Suprapubic skin (tissue), 4 donors: ENCODE measurements at regions not wholly inside any gene's neighbourhood (a gene's known extent, or its start where the extent isn't known, plus 50 kb on each side); places are given as distances from the start of the nearest gene placed in this dataset.
A peak's percentile ranks its signal among the peaks of the same experiment; 100 is the strongest.

Source experiments
- DNase-seq, 2 donors: peaks; one replicate each; pipeline ENCODE4 v3.0.0-alpha.2; 2019; ENCODE audit warnings: low spot score in 2 of 2
- H3K27ac ChIP-seq: fragments of 200-600 bp; sonication (generic); one replicate; pipeline ENCODE4 v1.5.1; 2019
- H3K27me3 ChIP-seq: fragments of 200-600 bp; sonication (generic); one replicate; pipeline ENCODE4 v1.5.1; 2019
- H3K36me3 ChIP-seq: fragments of 200-600 bp; sonication (generic); one replicate; pipeline ENCODE4 v1.5.1; 2019
- H3K4me1 ChIP-seq: fragments of 200-600 bp; sonication (generic); one replicate; pipeline ENCODE4 v1.5.1; 2019
- H3K4me3 ChIP-seq: fragments of 200-600 bp; sonication (generic); one replicate; pipeline ENCODE4 v1.5.1; 2019; ENCODE audit warnings: mild to moderate bottlenecking
- H3K9me3 ChIP-seq: fragments of 200-600 bp; sonication (generic); one replicate; pipeline ENCODE4 v1.5.1; 2019
- EP300 ChIP-seq: sonication (generic); formaldehyde crosslinking; IDR thresholded peaks from one replicate; pipeline ENCODE4 v1.6.1; 2017; ENCODE audit warnings: antibody characterized with exemption
- POLR2A ChIP-seq, 2 donors: fragments of 450-650 bp; IDR thresholded peaks; one replicate each; pipeline ENCODE4 v1.6.1; 2017; ENCODE audit warnings: antibody characterized with exemption in 2 of 2, mild to moderate bottlenecking in 2 of 2, moderate library complexity in 2 of 2
- POLR2AphosphoS5 ChIP-seq, 3 donors: sonication (generic); formaldehyde crosslinking; IDR thresholded peaks; one replicate each; pipeline ENCODE4 v1.6.1; 2017; ENCODE audit warnings: antibody characterized with exemption in 3 of 3
- WGBS: methylation state at CpG from one replicate; pipeline ENCODE4 v1.1.5; 2018; 5-methylcytosine and 5-hydroxymethylcytosine counted together
- TF ChIP-seq, protein P1 (sequence below), 2 donors: fragments of 200-600 bp in 1 of 2; fragments of 450-650 bp in 1 of 2; sonication (generic) in 1 of 2; IDR thresholded peaks; one replicate each; pipeline ENCODE4 v1.5.1; 2016 to 2019; ENCODE audit warnings: antibody characterized with exemption in 2 of 2, mild to moderate bottlenecking in 1 of 2, moderate library complexity in 1 of 2

DNA sequence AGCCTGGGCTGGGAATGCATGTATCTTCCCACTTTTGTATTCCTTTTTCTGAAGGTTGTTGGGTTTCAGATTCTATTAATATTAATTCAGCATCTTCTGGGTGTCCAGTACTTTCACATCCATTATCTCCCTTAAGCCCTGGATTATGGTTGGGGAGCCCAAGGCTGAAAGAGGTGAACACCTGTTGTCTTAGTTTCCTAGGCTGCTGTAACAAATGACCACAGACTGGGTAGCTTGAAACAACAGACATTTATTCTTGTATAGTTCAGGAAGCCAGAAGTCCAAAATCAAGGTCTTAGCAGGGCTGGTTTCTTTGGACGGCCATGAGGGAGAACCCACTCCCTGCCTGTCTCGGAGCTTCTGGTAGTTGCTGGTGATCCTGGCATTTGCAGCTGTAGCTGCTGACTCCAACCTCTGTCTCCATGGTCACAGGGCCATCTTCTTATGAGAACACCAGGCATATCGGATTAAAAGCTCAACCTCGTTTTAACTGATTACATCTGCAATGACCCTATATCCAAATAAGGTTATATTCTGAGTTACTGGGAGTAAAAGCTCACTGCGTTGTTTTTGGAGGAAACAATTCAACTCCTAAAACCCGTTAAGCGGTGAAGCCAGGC is 68.2 kb upstream of the CLMN start:
- Histone ChIP-seq H3K9me3 (no peaks in the 10 kb centered on the region), H3K27me3 (no peaks in the 10 kb centered on the region), H3K36me3 (no peaks in the 10 kb centered on the region), H3K4me1 (peaks cover 3% of the 10 kb centered on the region), H3K27ac (no peak overlapping the region), H3K4me3 (no peak overlapping the region)
- TF ChIP-seq, protein P1, sequence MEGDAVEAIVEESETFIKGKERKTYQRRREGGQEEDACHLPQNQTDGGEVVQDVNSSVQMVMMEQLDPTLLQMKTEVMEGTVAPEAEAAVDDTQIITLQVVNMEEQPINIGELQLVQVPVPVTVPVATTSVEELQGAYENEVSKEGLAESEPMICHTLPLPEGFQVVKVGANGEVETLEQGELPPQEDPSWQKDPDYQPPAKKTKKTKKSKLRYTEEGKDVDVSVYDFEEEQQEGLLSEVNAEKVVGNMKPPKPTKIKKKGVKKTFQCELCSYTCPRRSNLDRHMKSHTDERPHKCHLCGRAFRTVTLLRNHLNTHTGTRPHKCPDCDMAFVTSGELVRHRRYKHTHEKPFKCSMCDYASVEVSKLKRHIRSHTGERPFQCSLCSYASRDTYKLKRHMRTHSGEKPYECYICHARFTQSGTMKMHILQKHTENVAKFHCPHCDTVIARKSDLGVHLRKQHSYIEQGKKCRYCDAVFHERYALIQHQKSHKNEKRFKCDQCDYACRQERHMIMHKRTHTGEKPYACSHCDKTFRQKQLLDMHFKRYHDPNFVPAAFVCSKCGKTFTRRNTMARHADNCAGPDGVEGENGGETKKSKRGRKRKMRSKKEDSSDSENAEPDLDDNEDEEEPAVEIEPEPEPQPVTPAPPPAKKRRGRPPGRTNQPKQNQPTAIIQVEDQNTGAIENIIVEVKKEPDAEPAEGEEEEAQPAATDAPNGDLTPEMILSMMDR (IDR thresholded peaks at IDR 0.05): no peak
- TF ChIP-seq POLR2A (IDR thresholded peaks at IDR 0.05): no peak
- no peak for TF ChIP-seq POLR2AphosphoS5 (IDR thresholded peaks at IDR 0.05)
- no peak for TF ChIP-seq EP300
- 86% methylated on average over 7 of the region's 7 CpGs for WGBS
- DNase-seq: peak in 1 of 2 donors; percentile 24

DNA sequence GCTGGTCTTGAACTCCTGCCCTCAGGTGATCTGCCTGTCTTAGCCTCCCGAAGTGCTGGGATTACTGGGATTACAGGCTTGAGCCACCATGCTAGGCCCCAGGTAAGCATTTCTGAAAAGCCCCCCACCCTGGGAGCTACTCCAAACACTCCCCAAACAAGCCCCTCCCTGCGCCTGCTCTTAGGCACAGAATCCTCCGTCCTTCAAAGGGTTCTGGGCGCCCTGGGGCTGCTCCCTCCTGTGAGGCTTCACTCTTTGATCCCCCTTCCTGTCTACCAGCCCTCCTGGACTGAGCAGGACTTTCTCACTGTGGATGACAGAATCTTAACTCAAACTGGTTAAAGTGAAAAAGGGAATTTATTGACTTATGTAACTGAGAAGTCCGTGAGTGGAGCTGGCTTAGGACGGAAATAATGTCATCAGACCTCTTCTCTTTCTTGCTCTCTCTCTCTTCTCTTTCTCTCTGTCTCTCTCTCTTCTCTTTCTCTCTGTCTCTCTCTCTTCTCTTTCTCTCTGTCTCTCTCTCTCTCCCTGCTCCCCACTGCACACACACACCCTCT is 66.9 kb upstream of the CLMN start:
- TF ChIP-seq POLR2A (IDR thresholded peaks at IDR 0.05) (no peak), POLR2AphosphoS5 (IDR thresholded peaks at IDR 0.05) (no peak), EP300 (no peak)
- TF ChIP-seq, protein P1 (IDR thresholded peaks at IDR 0.05): no peak
- H3K4me3 ChIP-seq: no peak overlapping the region
- peak in 1 of 2 donors; percentile 53 for DNase-seq
- WGBS: 72% methylated on average over 6 of the region's 6 CpGs
- H3K27ac ChIP-seq: no peak overlapping the region
- H3K36me3 ChIP-seq: no peaks in the 10 kb centered on the region
- peaks cover 3% of the 10 kb centered on the region for H3K4me1 ChIP-seq
- H3K27me3 ChIP-seq: no peaks in the 10 kb centered on the region
- H3K9me3 ChIP-seq: no peaks in the 10 kb centered on the region

DNA sequence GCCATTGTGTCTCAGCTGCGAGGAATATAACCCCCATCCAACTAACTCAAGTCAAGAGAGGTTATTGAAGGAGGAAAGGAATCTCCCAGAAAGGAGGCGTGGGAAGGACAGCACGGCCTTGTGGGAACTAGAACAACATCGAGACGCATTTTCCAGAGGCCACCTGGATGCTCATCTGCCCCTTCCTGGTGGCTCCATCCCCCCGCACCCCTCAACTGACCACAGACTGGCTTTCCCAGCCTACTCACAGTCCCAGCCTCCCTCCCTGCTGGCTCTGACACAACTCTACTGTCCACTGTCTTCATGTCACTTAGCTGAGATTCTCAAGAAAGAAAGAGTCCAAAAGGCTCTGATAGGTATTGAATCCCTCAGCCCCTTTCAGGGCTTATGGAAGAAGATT is 66.0 kb upstream of the CLMN start:
- Histone ChIP-seq H3K36me3 (no peaks in the 10 kb centered on the region), H3K27ac (no peak overlapping the region), H3K9me3 (peaks cover under 1% of the 10 kb centered on the region), H3K27me3 (no peaks in the 10 kb centered on the region), H3K4me3 (no peak overlapping the region), H3K4me1 (peaks cover 3% of the 10 kb centered on the region)
- DNase-seq: peak in 1 of 2 donors; percentile 59
- 81% methylated on average over 6 of the region's 6 CpGs for WGBS
- TF ChIP-seq, protein P1 (IDR thresholded peaks at IDR 0.05): no peak
- TF ChIP-seq EP300: no peak
- TF ChIP-seq POLR2AphosphoS5 (IDR thresholded peaks at IDR 0.05): no peak
- TF ChIP-seq POLR2A (IDR thresholded peaks at IDR 0.05): no peak

DNA sequence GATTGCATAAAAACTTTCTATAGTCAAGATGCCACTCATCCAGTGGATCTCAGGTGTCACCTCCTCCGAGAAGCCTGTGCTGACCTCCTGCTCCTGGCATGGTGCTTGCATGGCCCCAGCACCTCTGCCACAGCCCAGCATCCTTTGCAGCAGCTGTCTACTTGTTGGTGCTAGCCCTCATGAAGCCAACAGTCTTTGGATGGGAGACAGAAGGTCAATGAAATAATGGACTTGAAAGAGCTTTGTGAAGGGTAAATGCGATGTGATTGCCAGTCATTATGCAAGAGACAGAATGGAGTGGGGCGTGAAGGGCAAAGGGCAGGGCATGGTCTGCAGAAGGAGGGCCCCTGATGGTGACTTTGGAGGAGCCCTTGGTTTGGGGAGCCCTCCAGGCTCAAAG is 63.0 kb upstream of the CLMN start:
- H3K27ac ChIP-seq: no peak overlapping the region
- 87% methylated on average over 3 of the region's 3 CpGs for WGBS
- H3K4me1 ChIP-seq: no peaks in the 10 kb centered on the region
- H3K27me3 ChIP-seq: no peaks in the 10 kb centered on the region
- H3K4me3 ChIP-seq: no peak overlapping the region
- TF ChIP-seq EP300 (no peak), POLR2AphosphoS5 (IDR thresholded peaks at IDR 0.05) (no peak), POLR2A (IDR thresholded peaks at IDR 0.05) (no peak)
- TF ChIP-seq, protein P1 (IDR thresholded peaks at IDR 0.05): no peak
- peaks cover 6% of the 10 kb centered on the region for H3K9me3 ChIP-seq
- H3K36me3 ChIP-seq: no peaks in the 10 kb centered on the region
- DNase-seq: no peak

DNA sequence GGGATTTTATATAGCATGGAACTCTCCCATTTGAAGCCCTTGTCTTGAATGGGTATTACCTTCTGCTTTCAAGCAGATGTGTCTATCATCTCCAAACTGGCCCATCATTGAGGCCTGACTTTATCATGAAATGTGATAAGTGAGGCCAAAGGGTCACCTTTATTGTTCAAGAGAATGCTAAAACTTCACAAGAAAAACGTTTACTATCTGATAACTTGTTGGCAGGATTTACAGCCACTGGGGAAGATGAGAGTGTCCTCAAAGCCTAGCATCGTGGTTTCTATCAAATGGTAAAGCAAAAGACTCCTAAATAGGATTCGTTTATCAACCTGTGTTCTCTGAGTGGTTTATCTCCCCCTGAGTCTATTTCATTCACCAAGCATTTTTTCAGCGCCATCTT is 62.0 kb upstream of the CLMN start:
- no peaks in the 10 kb centered on the region for H3K4me1 ChIP-seq
- no peaks in the 10 kb centered on the region for H3K36me3 ChIP-seq
- H3K9me3 ChIP-seq: peaks cover 6% of the 10 kb centered on the region
- no peak for DNase-seq
- H3K4me3 ChIP-seq: no peak overlapping the region
- TF ChIP-seq, protein P1 (IDR thresholded peaks at IDR 0.05): no peak
- TF ChIP-seq EP300 (no peak), POLR2A (IDR thresholded peaks at IDR 0.05) (no peak), POLR2AphosphoS5 (IDR thresholded peaks at IDR 0.05) (no peak)
- H3K27ac ChIP-seq: no peak overlapping the region
- WGBS: 60% methylated on average over 4 of the region's 4 CpGs
- H3K27me3 ChIP-seq: no peaks in the 10 kb centered on the region
